Urinary bladder (tissue), 3 donors: ENCODE measurements at regions not wholly inside any gene's neighbourhood (a gene's known extent, or its start where the extent isn't known, plus 50 kb on each side); places are given as distances from the start of the nearest gene placed in this dataset.
"Not testable (repeated sequence)": the region's sequence is repeated elsewhere in the genome, so short reads cannot be mapped to it uniquely, and the experiment has no call there.

Source experiments
- DNase-seq: peaks from one replicate; pipeline ENCODE4 v3.0.0-alpha.2; 2015; ENCODE audit errors: extremely low spot score
- H3K27ac ChIP-seq: one replicate; pipeline ENCODE4 v1.5.1; 2013; ENCODE audit warnings: low read depth, mild to moderate bottlenecking, moderate library complexity
- H3K36me3 ChIP-seq: one replicate; pipeline ENCODE4 v1.6.1; 2013; ENCODE audit warnings: mild to moderate bottlenecking, moderate library complexity; ENCODE audit not compliant: insufficient read depth
- H3K4me1 ChIP-seq: one replicate; pipeline ENCODE4 v1.6.1; 2013; ENCODE audit warnings: mild to moderate bottlenecking, moderate library complexity; ENCODE audit not compliant: insufficient read depth
- H3K4me3 ChIP-seq: one replicate; pipeline ENCODE4 v1.5.1; 2013; ENCODE audit warnings: low read depth, low read length
- WGBS: extraction: QIAGEN DNeasy Blood & Tissue Kit; methylation state at CpG from one replicate; pipeline ENCODE4 v1.1.7; 2013; 5-methylcytosine and 5-hydroxymethylcytosine counted together
- donor health status: healthy with polysubstance abuse.
- donor health status: healthy.

- H3K4me3 ChIP-seq, H3K27ac ChIP-seq, H3K4me1 ChIP-seq, DNase-seq, H3K36me3 ChIP-seq: not testable (repeated sequence)
- 78% methylated on average over 2 of the region's 2 CpGs for WGBS
Measured at GRCh38 chr1:238429703-238430102, 539.0 kb upstream of the ZP4 start.

GRCh38 chr1:238419209-238419608 is 528.5 kb upstream of the ZP4 start:
- 70% methylated on average over 3 of the region's 3 CpGs for WGBS
- Histone ChIP-seq H3K27ac (no peak overlapping the region), H3K36me3 (no peaks in the 10 kb centered on the region), H3K4me1 (no peaks in the 10 kb centered on the region), H3K4me3 (no peak overlapping the region)
- DNase-seq = no peak

GRCh38 chr1:238409932-238410331 is 519.2 kb upstream of the ZP4 start:
- Histone ChIP-seq H3K27ac (no peak overlapping the region), H3K4me3 (no peak overlapping the region), H3K36me3 (no peaks in the 10 kb centered on the region), H3K4me1 (no peaks in the 10 kb centered on the region)
- 52% methylated on average over 5 of the region's 5 CpGs for WGBS
- no peak for DNase-seq

- no peak for DNase-seq
- WGBS = 83% methylated on average over 3 of the region's 3 CpGs
- no peak overlapping the region for H3K4me3 ChIP-seq
- H3K27ac ChIP-seq = no peak overlapping the region
- no peaks in the 10 kb centered on the region for H3K36me3 ChIP-seq
- H3K4me1 ChIP-seq = no peaks in the 10 kb centered on the region
Measured at GRCh38 chr1:238409191-238409850, 518.6 kb upstream of the ZP4 start.

GRCh38 chr1:238408737-238409136 is 518.0 kb upstream of the ZP4 start:
- Histone ChIP-seq H3K36me3 (no peaks in the 10 kb centered on the region), H3K4me1 (no peaks in the 10 kb centered on the region), H3K4me3 (no peak overlapping the region), H3K27ac (no peak overlapping the region)
- DNase-seq = no peak
- WGBS = 95% methylated on average over 3 of the region's 3 CpGs

GRCh38 chr1:238406098-238406860 is 515.6 kb upstream of the ZP4 start:
- no peak overlapping the region for H3K27ac ChIP-seq
- DNase-seq = no peak
- 74% methylated on average over 3 of the region's 3 CpGs for WGBS
- H3K4me1 ChIP-seq = no peaks in the 10 kb centered on the region
- H3K36me3 ChIP-seq = no peaks in the 10 kb centered on the region
- no peak overlapping the region for H3K4me3 ChIP-seq

GRCh38 chr1:238404921-238405320 is 514.2 kb upstream of the ZP4 start:
- DNase-seq = no peak
- no peak overlapping the region for H3K27ac ChIP-seq
- 44% methylated on average over 2 of the region's 2 CpGs for WGBS
- H3K4me1 ChIP-seq = no peaks in the 10 kb centered on the region
- no peak overlapping the region for H3K4me3 ChIP-seq
- H3K36me3 ChIP-seq = no peaks in the 10 kb centered on the region

GRCh38 chr1:238404481-238404880 is 513.8 kb upstream of the ZP4 start:
- Histone ChIP-seq H3K4me3 (no peak overlapping the region), H3K36me3 (no peaks in the 10 kb centered on the region), H3K27ac (no peak overlapping the region), H3K4me1 (no peaks in the 10 kb centered on the region)
- no peak for DNase-seq
- WGBS = 19% methylated on average over 1 of the region's 1 CpG

- Histone ChIP-seq H3K4me3 (no peak overlapping the region), H3K36me3 (no peaks in the 10 kb centered on the region), H3K4me1 (no peaks in the 10 kb centered on the region), H3K27ac (no peak overlapping the region)
- WGBS = 31% methylated on average over 4 of the region's 4 CpGs
- DNase-seq = peak; percentile 5
Measured at GRCh38 chr1:238401144-238401543, 510.4 kb upstream of the ZP4 start.

GRCh38 chr1:238399558-238399957 is 508.8 kb upstream of the ZP4 start:
- no peak overlapping the region for H3K27ac ChIP-seq
- 92% methylated on average over 4 of the region's 4 CpGs for WGBS
- no peaks in the 10 kb centered on the region for H3K36me3 ChIP-seq
- DNase-seq = no peak
- no peak overlapping the region for H3K4me3 ChIP-seq
- H3K4me1 ChIP-seq = no peaks in the 10 kb centered on the region

GRCh38 chr1:238396140-238396539 is 505.4 kb upstream of the ZP4 start:
- H3K27ac ChIP-seq = no peak overlapping the region
- no peaks in the 10 kb centered on the region for H3K4me1 ChIP-seq
- no peak overlapping the region for H3K4me3 ChIP-seq
- no peak for DNase-seq
- no peaks in the 10 kb centered on the region for H3K36me3 ChIP-seq

- H3K4me3 ChIP-seq = no peak overlapping the region
- no peak for DNase-seq
- WGBS = 76% methylated on average over 5 of the region's 5 CpGs
- H3K36me3 ChIP-seq = no peaks in the 10 kb centered on the region
- no peak overlapping the region for H3K27ac ChIP-seq
- H3K4me1 ChIP-seq = no peaks in the 10 kb centered on the region
Measured at GRCh38 chr1:238384381-238384780, 493.7 kb upstream of the ZP4 start.

GRCh38 chr1:238380167-238380566 is 489.4 kb upstream of the ZP4 start:
- no peak for DNase-seq
- H3K4me3 ChIP-seq = no peak overlapping the region
- H3K4me1 ChIP-seq = no peaks in the 10 kb centered on the region
- WGBS = 82% methylated on average over 2 of the region's 2 CpGs
- H3K27ac ChIP-seq = no peak overlapping the region
- no peaks in the 10 kb centered on the region for H3K36me3 ChIP-seq

- 91% methylated on average over 8 of the region's 9 CpGs for WGBS
- not testable (repeated sequence) for DNase-seq, H3K36me3 ChIP-seq, H3K4me1 ChIP-seq, H3K4me3 ChIP-seq, H3K27ac ChIP-seq
Measured at GRCh38 chr1:238379446-238379845, 488.7 kb upstream of the ZP4 start.
